ENCODE measurements at regions not wholly inside any gene's neighbourhood (a gene's known extent, or its start where the extent isn't known, plus 50 kb on each side); places are given as distances from the start of the nearest gene placed in this dataset.

DNA sequence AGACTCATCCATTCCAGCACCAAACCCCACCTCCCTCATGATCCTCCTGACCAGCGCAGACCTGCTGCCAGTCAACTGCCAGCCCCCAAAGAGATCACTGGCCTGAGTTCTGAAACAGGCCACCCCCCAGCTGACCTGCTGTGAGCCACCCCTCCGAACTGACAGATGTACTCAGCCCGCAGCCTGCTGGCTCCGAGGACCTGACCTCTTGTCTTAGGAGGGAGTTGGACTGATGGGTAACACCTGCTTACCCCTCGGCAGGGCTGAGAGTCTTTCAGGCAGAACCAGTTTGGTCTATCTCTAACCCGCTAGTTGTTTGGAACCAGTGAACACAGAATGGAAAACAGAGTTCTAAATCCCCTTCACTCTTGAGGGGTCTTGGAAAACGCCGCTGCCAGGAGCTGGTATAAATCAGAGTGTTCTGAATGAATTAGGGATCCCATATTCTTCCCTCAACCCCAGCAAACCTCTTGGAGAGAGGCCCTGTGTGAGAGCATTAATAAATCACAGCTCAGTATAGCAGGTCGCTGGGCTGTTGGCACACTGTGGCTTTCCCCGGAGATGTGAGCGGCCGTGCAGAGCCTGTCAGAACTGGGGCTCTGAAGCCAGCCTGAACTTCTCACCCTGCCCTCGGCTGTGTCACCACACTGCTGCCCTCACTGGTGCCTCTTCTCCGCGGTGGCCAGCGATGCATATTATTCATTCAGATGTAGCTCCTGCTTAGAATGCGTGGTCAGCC lies 165.1 kb upstream of the NCAM1 start:
- no peak overlapping the region for H3K4me3 ChIP-seq (replicated peaks in 1 of 3; ENCODE audit: low read depth in 2 of 3, low read length in 3 of 3)
- intact Hi-C loops (cut with micrococcal nuclease) = loop anchor here (2.0 to 10.0 kb wide), 3 partner anchors 207 to 489 kb away; no protein-coding TSS in a partner anchor
- no peaks in the 10 kb centered on the region for H4K20me1 ChIP-seq (ENCODE audit: insufficient read depth, low read length)
- H3K9ac ChIP-seq (ENCODE audit: insufficient read depth, low read length, poor library complexity, severe bottlenecking) = no peak overlapping the region
- H3K4me2 ChIP-seq (replicated peaks; ENCODE audit: extremely low read depth, low read length, poor library complexity, severe bottlenecking) = no peak overlapping the region
- no peaks in the 10 kb centered on the region for H3K36me3 Mint-ChIP-seq
- H2AFZ ChIP-seq (ENCODE audit: insufficient read depth, low read depth, low read length, poor library complexity, severe bottlenecking) = no peak overlapping the region
- H3K79me2 ChIP-seq (ENCODE audit: insufficient read depth, low read length) = no peaks in the 10 kb centered on the region
- H3K4me1 ChIP-seq (ENCODE audit: control insufficient read depth in 1 of 2, insufficient read depth in 2 of 2, low read length in 2 of 2) = no peaks in the 10 kb centered on the region
- TF ChIP-seq, protein P1, sequence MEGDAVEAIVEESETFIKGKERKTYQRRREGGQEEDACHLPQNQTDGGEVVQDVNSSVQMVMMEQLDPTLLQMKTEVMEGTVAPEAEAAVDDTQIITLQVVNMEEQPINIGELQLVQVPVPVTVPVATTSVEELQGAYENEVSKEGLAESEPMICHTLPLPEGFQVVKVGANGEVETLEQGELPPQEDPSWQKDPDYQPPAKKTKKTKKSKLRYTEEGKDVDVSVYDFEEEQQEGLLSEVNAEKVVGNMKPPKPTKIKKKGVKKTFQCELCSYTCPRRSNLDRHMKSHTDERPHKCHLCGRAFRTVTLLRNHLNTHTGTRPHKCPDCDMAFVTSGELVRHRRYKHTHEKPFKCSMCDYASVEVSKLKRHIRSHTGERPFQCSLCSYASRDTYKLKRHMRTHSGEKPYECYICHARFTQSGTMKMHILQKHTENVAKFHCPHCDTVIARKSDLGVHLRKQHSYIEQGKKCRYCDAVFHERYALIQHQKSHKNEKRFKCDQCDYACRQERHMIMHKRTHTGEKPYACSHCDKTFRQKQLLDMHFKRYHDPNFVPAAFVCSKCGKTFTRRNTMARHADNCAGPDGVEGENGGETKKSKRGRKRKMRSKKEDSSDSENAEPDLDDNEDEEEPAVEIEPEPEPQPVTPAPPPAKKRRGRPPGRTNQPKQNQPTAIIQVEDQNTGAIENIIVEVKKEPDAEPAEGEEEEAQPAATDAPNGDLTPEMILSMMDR (IDR thresholded peaks at IDR 0.05) = no peak
- H3K27me3 ChIP-seq (ENCODE audit: control insufficient read depth in 2 of 2, insufficient read depth in 2 of 2, low read length in 2 of 2) = no peaks in the 10 kb centered on the region
- peaks cover 0 to 1% (median 0%) of the 10 kb centered on the region in 3 donors for H3K27me3 Mint-ChIP-seq (ENCODE audit: low read depth in 3 of 3)
- no peak overlapping the region for H3K27ac ChIP-seq (ENCODE audit: low read depth in 1 of 2, low read length in 2 of 2)
- no peak overlapping the region for H3K27ac Mint-ChIP-seq
- H3K9me3 Mint-ChIP-seq = no peaks in the 10 kb centered on the region
- H3K4me1 Mint-ChIP-seq = peaks cover 8% of the 10 kb centered on the region
- no peak overlapping the region for H3K4me3 Mint-ChIP-seq
- no peaks in the 10 kb centered on the region for H3K36me3 ChIP-seq (replicated peaks in 1 of 2; ENCODE audit: control insufficient read depth in 1 of 2, insufficient read depth in 2 of 2, low read length in 2 of 2)
- 79% methylated on average over 10 of the region's 17 CpGs for WGBS (ENCODE audit: insufficient coverage)
- H3K9me3 ChIP-seq (replicated peaks in 1 of 2; ENCODE audit: control insufficient read depth in 1 of 2, insufficient read depth in 1 of 2, low read length in 2 of 2) = no peaks in the 10 kb centered on the region
- no peak for DNase-seq

DNA sequence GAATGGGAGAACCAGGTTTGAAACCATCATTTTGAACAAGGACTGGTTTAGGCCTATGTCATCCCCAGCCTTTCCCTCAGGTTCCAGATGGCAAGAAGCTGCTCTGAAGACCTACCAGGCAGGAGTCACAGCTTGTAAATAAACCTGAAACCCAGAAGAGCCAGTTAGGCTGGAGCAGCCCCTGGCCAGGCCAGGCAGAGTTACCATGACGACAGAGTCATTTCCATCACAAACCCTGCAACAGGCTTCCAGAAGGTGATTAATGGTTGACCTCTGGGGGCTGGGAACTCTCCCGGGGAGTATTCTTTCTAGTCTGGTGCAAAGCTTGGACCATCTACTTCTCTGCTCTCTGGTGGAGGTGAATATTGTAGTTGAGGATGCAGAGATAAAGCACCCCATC lies 164.1 kb upstream of the NCAM1 start:
- no peaks in the 10 kb centered on the region for H3K79me2 ChIP-seq (ENCODE audit: insufficient read depth, low read length)
- no peaks in the 10 kb centered on the region for H3K36me3 ChIP-seq (replicated peaks in 1 of 2; ENCODE audit: control insufficient read depth in 1 of 2, insufficient read depth in 2 of 2, low read length in 2 of 2)
- H3K27ac ChIP-seq (ENCODE audit: low read depth in 1 of 2, low read length in 2 of 2) = no peak overlapping the region
- H3K4me2 ChIP-seq (replicated peaks; ENCODE audit: extremely low read depth, low read length, poor library complexity, severe bottlenecking) = no peak overlapping the region
- no peak overlapping the region for H3K9ac ChIP-seq (ENCODE audit: insufficient read depth, low read length, poor library complexity, severe bottlenecking)
- no peak overlapping the region for H3K27ac Mint-ChIP-seq
- no peaks in the 10 kb centered on the region for H3K36me3 Mint-ChIP-seq
- H3K4me3 Mint-ChIP-seq = no peak overlapping the region
- no CpG with 5 or more reads among the region's 2 CpGs for WGBS (ENCODE audit: insufficient coverage)
- TF ChIP-seq, protein P1 (IDR thresholded peaks at IDR 0.05) = no peak
- H3K4me3 ChIP-seq (replicated peaks in 1 of 3; ENCODE audit: low read depth in 2 of 3, low read length in 3 of 3) = no peak overlapping the region
- no peaks in the 10 kb centered on the region for H3K4me1 ChIP-seq (ENCODE audit: control insufficient read depth in 1 of 2, insufficient read depth in 2 of 2, low read length in 2 of 2)
- intact Hi-C loops (cut with micrococcal nuclease) = loop anchor here (5.0 to 10.0 kb wide), 2 partner anchors 210 to 488 kb away; no protein-coding TSS in a partner anchor
- peaks cover 0 to 2% (median 0%) of the 10 kb centered on the region in 7 donors for H3K9me3 Mint-ChIP-seq
- DNase-seq = no peak
- peaks cover 8% of the 10 kb centered on the region for H3K4me1 Mint-ChIP-seq
- no peaks in the 10 kb centered on the region for H3K9me3 ChIP-seq (replicated peaks in 1 of 2; ENCODE audit: control insufficient read depth in 1 of 2, insufficient read depth in 1 of 2, low read length in 2 of 2)
- H3K27me3 Mint-ChIP-seq (ENCODE audit: low read depth in 3 of 3) = peaks cover 0 to 4% (median 0%) of the 10 kb centered on the region in 3 donors
- H2AFZ ChIP-seq (ENCODE audit: insufficient read depth, low read depth, low read length, poor library complexity, severe bottlenecking) = no peak overlapping the region
- H4K20me1 ChIP-seq (ENCODE audit: insufficient read depth, low read length) = no peaks in the 10 kb centered on the region
- no peaks in the 10 kb centered on the region for H3K27me3 ChIP-seq (ENCODE audit: control insufficient read depth in 2 of 2, insufficient read depth in 2 of 2, low read length in 2 of 2)
